C4-2B (cell line): ENCODE measurements at regions not wholly inside any gene's neighbourhood (a gene's known extent, or its start where the extent isn't known, plus 50 kb on each side); places are given as distances from the start of the nearest gene placed in this dataset.

Experiments
- H3K27ac ChIP-seq: fragments of 450-650 bp; 2 replicates; pipeline ENCODE4 v1.5.1; 2017
- ZFX ChIP-seq: fragments of 450-650 bp; IDR thresholded peaks from 2 replicates; pipeline ENCODE4 v1.6.1; 2017
- TF ChIP-seq, protein P1 (sequence below): fragments of 450-650 bp; conservative IDR thresholded peaks from 2 replicates; pipeline ENCODE4 v1.5.1; 2017; ENCODE audit warnings: mild to moderate bottlenecking

DNA sequence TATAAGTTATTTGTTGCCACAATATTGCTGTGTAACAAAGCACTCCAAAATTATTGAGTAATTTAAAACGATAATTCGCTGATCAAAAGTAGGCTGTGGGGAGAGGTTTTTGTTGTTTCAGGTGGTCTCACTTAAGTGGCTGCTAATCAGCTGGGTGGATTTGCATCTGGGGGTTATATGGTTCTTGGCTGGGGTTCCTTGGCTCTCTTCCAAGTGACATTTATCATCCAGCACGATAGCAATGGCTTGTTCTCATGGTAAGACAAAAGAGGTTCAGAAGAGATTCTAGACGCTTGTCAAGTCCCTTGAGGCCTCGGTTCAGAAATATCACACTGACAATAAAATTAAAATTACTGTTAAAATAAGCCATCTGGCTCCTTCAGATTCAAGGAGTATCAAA, 1648.8 kb downstream of the GRIK2 start:
- no peak overlapping the region for H3K27ac ChIP-seq
- TF ChIP-seq, protein P1, sequence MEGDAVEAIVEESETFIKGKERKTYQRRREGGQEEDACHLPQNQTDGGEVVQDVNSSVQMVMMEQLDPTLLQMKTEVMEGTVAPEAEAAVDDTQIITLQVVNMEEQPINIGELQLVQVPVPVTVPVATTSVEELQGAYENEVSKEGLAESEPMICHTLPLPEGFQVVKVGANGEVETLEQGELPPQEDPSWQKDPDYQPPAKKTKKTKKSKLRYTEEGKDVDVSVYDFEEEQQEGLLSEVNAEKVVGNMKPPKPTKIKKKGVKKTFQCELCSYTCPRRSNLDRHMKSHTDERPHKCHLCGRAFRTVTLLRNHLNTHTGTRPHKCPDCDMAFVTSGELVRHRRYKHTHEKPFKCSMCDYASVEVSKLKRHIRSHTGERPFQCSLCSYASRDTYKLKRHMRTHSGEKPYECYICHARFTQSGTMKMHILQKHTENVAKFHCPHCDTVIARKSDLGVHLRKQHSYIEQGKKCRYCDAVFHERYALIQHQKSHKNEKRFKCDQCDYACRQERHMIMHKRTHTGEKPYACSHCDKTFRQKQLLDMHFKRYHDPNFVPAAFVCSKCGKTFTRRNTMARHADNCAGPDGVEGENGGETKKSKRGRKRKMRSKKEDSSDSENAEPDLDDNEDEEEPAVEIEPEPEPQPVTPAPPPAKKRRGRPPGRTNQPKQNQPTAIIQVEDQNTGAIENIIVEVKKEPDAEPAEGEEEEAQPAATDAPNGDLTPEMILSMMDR = no peak
- no peak for TF ChIP-seq ZFX

DNA sequence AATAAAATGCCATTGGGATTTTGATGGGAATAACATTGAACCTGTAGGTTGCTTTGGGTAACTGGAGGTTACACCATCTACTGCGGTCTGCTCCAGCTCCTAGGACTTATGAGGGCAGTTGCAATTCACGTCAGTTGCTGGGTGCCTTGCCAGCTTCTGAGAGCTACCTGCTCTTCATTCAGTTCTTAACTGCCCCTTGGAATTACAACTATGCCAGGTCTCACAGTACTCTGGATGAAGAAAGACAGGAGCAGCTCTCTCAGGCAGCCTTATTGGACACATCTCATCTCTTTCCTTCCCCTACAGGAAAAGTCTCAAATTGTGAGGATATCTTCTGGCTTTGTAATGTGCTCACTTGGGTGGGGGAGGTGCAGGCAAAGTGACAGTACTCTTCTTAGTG, 1643.3 kb downstream of the GRIK2 start:
- TF ChIP-seq ZFX = no peak
- TF ChIP-seq, protein P1 = no peak
- no peak overlapping the region for H3K27ac ChIP-seq

DNA sequence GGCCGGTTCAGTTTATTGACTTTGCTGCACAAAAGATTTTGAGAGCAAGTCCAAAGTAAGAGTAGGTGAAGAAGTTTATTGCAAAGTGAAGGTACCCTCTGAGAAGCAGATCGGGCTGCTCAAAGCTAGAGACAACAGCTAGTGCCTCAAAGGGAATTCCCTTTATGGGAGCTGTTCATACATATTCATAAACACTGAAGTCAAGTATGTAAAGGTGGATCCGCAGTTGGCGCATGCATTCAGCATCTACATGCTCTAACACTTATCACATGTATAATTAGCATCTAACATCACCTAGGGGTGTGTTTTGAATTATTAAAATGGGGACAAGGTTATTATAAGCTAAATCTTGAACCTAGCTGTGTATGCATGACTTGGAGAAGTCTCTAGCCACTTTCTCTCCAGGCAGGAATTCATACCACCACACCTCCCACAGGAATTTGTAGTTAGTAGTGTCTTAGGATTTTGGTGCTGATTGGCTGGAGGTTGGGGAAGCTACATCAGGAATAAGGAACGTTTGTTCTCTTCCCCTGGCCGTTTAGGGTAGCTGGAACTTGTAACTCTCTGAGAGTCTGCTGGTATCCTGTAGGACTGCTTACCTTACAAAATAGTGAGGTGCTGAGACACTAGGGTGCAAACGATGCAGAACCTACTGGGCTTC, 1633.9 kb downstream of the GRIK2 start:
- no peak overlapping the region for H3K27ac ChIP-seq
- TF ChIP-seq, protein P1 = no peak
- TF ChIP-seq ZFX = no peak

DNA sequence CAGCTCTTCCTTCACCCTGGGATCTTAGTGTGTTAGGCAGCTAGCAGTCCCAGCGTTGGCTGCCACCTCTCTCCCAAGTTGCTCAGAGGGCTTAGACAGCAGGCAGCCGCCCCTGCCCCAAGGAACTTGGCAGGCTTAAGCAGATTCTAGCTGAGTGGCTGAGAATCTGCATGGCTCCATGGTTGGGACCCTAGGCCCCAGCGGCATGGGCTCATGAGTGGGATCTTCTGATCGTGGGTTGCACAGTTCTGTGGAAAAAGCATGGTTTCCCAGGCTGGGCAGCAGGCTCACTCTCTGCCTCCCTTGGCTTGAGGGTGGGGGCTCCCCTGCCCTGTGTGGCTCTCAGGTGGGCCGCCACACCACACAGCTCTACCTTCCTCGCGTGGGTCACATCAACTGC, 1624.9 kb downstream of the GRIK2 start:
- TF ChIP-seq ZFX = no peak
- TF ChIP-seq, protein P1 = no peak
- no peak overlapping the region for H3K27ac ChIP-seq

DNA sequence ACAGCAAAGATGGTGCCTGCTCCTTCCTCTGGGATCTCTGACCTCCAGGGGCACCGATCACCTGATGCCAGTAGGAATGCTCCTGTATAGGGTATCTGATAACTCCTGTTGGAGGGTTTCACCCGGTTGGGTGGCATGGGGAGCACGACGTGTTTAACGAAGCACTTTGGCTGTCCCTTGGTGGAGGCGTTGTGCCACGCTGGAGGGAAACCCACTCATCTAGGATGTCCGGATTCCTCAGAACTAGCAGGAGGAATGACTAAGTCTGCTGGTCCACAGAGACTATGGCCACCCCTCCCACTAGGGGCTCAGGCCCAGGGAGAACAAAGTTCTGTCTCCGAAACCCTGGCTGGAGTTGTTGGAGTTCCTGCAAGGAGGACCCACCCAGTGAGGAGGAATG, 1624.4 kb downstream of the GRIK2 start:
- no peak overlapping the region for H3K27ac ChIP-seq
- TF ChIP-seq ZFX = no peak
- TF ChIP-seq, protein P1 = no peak

DNA sequence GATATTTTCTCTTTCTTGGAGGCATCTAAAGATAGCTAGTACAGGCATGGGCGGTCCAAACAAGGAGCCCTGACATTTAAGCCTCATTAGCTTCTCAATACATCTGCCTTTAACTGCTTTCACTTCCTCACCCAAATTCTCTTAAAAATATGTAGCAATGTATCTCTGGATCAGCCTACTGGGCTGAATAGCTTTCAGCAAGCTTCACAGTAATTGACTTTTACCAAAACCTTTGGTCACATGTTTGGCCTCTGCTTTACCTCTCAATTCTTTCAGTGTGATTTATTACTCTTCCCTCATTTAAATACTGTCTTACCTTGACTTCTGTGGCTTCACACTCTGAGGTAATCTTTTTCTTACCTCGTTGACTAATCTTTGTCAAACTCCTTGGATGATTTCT, 1618.1 kb downstream of the GRIK2 start:
- no peak overlapping the region for H3K27ac ChIP-seq
- TF ChIP-seq, protein P1 = no peak
- TF ChIP-seq ZFX = no peak

DNA sequence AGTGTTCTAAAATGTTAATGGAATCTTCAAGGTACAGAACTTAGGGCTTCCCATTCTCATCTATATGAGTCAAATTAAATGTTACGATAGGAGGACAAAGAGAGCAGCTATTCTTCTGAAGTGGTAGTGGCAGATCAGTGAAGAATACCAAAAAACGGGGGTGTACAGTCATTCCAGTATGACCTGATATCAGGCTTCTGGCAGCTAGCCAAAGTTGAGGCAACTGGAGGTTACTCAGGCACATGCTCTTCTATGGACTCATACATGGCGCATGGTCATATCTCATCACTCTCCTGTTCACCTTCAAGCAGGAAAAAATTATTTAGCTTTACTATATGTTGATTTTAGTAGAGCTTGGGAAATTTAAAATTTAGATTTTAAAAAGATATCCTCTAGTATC, 1608.8 kb downstream of the GRIK2 start:
- H3K27ac ChIP-seq = no peak overlapping the region
- TF ChIP-seq, protein P1 = no peak
- no peak for TF ChIP-seq ZFX
